GM18951 (cell line): ENCODE measurements at regions not wholly inside any gene's neighbourhood (a gene's known extent, or its start where the extent isn't known, plus 50 kb on each side); places are given as distances from the start of the nearest gene placed in this dataset.
"Not testable (repeated sequence)": the region's sequence is repeated elsewhere in the genome, so short reads cannot be mapped to it uniquely, and the experiment has no call there.

Experiments
- POLR2A ChIP-seq: IDR thresholded peaks from 4 replicates; pipeline ENCODE4 v1.6.1; 2011; ENCODE audit warnings: mild to moderate bottlenecking; ENCODE audit not compliant: insufficient read length, insufficient read depth; ENCODE audit errors: extremely low read depth
- in situ Hi-C: fragments of 300-500 bp; cut with MboI; formaldehyde crosslinking; loops from one replicate; pipeline ENCODE4 v1.12.0; 2022; ENCODE audit warnings: low sequenced_read_pairs, mixed read lengths, inconsistent platforms; ENCODE audit not compliant: unreplicated experiment

GRCh38 chr5:1963941-1964451, 81.3 kb upstream of the IRX4 start:
- in situ Hi-C loops, result no loop called here
- no peak for TF ChIP-seq POLR2A

- TF ChIP-seq POLR2A, result no peak
- in situ Hi-C loops, result no loop called here
Measured at GRCh38 chr5:1963358-1963757, 80.6 kb upstream of the IRX4 start.

DNA sequence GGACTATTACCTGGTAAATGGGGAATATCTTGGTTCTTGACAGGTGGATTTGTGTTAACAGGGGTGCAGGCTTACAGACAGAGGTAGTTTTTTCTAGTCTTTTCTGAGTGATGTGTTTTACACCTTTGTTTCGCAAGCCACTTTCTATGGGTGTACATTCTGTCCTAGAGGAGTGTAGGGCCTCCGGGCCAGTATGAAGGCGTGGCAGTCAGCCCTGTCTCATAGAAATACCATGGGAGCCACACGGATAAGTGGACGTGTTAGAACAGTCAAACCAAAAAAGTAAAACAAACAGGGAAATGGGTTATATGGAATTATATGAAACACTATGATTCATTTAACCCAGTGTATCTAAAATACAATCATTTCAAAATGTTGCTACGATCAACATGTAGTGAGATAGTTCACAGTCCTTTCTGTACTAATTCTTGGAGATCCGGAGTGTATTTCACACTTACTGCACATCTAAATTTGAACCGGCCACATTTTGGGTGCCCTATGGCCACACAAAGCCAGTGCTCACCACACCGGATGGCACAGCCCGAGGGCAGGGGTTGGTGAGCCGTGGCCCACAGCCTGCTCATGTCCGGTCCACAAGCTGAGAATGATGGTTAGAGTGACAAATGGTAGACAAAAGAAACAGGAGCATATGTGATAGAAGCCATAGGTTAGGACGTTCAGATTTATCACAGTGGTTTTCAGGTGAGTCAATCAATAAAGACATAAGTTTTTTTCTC, 80.1 kb upstream of the IRX4 start:
- no peak for TF ChIP-seq POLR2A
- in situ Hi-C loops, result no loop called here

GRCh38 chr5:1961952-1962595, 79.3 kb upstream of the IRX4 start:
- in situ Hi-C loops, result no loop called here
- TF ChIP-seq POLR2A, result no peak

GRCh38 chr5:1961304-1961946, 78.7 kb upstream of the IRX4 start:
- in situ Hi-C loops, result no loop called here
- TF ChIP-seq POLR2A, result no peak

GRCh38 chr5:1960595-1961303, 78.0 kb upstream of the IRX4 start:
- in situ Hi-C loops, result no loop called here

GRCh38 chr5:1959725-1960581, 77.2 kb upstream of the IRX4 start:
- in situ Hi-C loops, result no loop called here
- no peak for TF ChIP-seq POLR2A

More at GRCh38 chr5:1960595-1961303, 78.0 kb upstream of the IRX4 start:
- TF ChIP-seq POLR2A, result no peak

DNA sequence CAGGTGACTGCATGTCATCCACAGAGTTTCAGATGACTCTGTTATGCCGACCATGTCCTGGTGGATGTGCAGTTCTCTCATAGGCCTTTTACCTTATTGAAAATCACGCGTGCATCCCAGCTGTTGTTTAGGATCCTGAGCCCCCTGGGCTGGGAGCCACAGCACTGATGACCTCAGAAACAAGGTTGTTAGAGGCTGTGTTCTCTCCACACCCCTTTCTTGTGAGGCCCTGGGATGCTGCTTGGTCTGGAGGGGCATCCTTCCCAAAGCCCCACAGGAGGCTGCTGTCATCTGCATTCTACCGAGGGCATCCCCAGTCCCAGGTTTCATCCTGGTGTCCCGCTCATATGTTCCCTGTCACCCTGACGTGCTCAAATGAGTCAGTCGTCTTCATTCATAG, 76.5 kb upstream of the IRX4 start:
- in situ Hi-C loops, result no loop called here
- no peak for TF ChIP-seq POLR2A

GRCh38 chr5:1958211-1959010, 75.7 kb upstream of the IRX4 start:
- TF ChIP-seq POLR2A, result no peak
- in situ Hi-C loops, result no loop called here

GRCh38 chr5:1955586-1955985, 72.9 kb upstream of the IRX4 start:
- no peak for TF ChIP-seq POLR2A
- in situ Hi-C loops, result no loop called here

DNA sequence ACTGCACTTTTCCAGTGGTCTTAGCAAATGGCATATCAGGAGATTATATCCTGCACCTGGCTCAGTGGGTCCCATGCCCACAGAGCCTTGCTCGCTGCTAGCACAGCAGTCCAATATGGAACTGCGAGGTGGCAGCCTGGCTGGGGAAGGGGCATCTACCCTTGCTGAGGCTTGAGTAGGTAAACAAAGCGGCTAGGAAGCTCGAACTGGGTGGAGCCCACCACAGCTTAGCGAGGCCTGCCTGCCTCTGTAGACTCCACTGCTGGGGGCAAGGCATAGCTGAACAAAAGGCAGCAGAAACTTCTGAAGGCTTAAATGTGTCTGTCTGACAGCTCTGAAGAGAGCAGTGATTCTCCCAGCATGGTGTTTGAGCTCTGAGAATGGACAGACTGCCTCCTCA, 71.0 kb upstream of the IRX4 start:
- in situ Hi-C loops, result not testable (repeated sequence)
